Stomach (tissue), 8 donors: ENCODE measurements at regions not wholly inside any gene's neighbourhood (a gene's known extent, or its start where the extent isn't known, plus 50 kb on each side); places are given as distances from the start of the nearest gene placed in this dataset.
"Not testable (repeated sequence)": the region's sequence is repeated elsewhere in the genome, so short reads cannot be mapped to it uniquely, and the experiment has no call there.

Experiments used
- DNase-seq, 2 donors: peaks; one replicate each; pipeline versions ENCODE4 v3.0.0 to v3.0.0-alpha.2; 2013 to 2019
- H3K27ac ChIP-seq, 5 donors: fragments of 200-600 bp in 4 of 5; sonication (generic) in 4 of 5; one replicate each; pipeline ENCODE4 v1.5.1; 2013 to 2019; ENCODE audit warnings: mild to moderate bottlenecking in 1 of 5, moderate library complexity in 1 of 5
- H3K27me3 ChIP-seq, 3 donors: fragments of 200-600 bp; sonication (generic); one replicate each; pipeline ENCODE4 v1.5.1; 2017 to 2019; ENCODE audit warnings: mixed run types in 1 of 3
- H3K36me3 ChIP-seq, 4 donors: fragments of 200-600 bp; sonication (generic); 1 replicate in 3 of 4; 2 replicates in 1 of 4; pipeline ENCODE4 v1.5.1; 2016 to 2019
- H3K4me1 ChIP-seq, 4 donors: fragments of 200-600 bp; sonication (generic); one replicate each; pipeline ENCODE4 v1.5.1; 2016 to 2019
- H3K4me3 ChIP-seq, 4 donors: fragments of 200-600 bp; sonication (generic) in 3 of 4; one replicate each; pipeline ENCODE4 v1.5.1; 2016 to 2019; ENCODE audit warnings: mild to moderate bottlenecking in 1 of 4
- H3K9me3 ChIP-seq, 4 donors: fragments of 200-600 bp; sonication (generic); one replicate each; pipeline ENCODE4 v1.5.1; 2016 to 2019
- CTCF ChIP-seq, 7 experiments: fragments of 450-650 bp in 4 of 7; fragments of 200-600 bp in 3 of 7; sonication (generic) in 3 of 7; IDR thresholded peaks; one replicate each; pipeline ENCODE4 v1.5.1; 2016 to 2019; ENCODE audit warnings: antibody characterized with exemption in 7 of 7, control low read depth in 2 of 7, mild to moderate bottlenecking in 1 of 7
- EP300 ChIP-seq: sonication (generic); formaldehyde crosslinking; IDR thresholded peaks from one replicate; pipeline ENCODE4 v1.6.1; 2017; ENCODE audit warnings: antibody characterized with exemption
- POLR2A ChIP-seq, 4 donors: fragments of 450-650 bp; IDR thresholded peaks; one replicate each; pipeline ENCODE4 v1.6.1; 2016; ENCODE audit warnings: antibody characterized with exemption in 4 of 4, control low read depth in 2 of 4, mild to moderate bottlenecking in 1 of 4, moderate library complexity in 1 of 4
- POLR2AphosphoS5 ChIP-seq, 3 donors: sonication (generic); formaldehyde crosslinking; IDR thresholded peaks; one replicate each; pipeline ENCODE4 v1.6.1; 2016; ENCODE audit warnings: antibody characterized with exemption in 3 of 3
- WGBS, 5 donors: extraction: QIAGEN DNeasy Blood & Tissue Kit in 3 of 5; methylation state at CpG; one replicate each; pipeline versions ENCODE4 v1.1.5 to v1.1.7; 2013 to 2018; 5-methylcytosine and 5-hydroxymethylcytosine counted together
- intact Hi-C: fragments of 100-400 bp; cut with DNase I; formaldehyde crosslinking; loops from one replicate; pipeline ENCODE4 v1.15.1; 2023; ENCODE audit warnings: low total_unique reads
- donor health status: healthy with polysubstance abuse.
- donor health status: Bipolar disorder and iron deficiency.
- donor health status: healthy.

GRCh38 chr18:15001038-15001794 is 253.2 kb downstream of the ANKRD30B start:
- 80 to 93% (median 90%) methylated on average over 1 to 21 of the region's 21 CpGs for WGBS, 5 donors
- DNase-seq, H3K36me3 ChIP-seq, H3K4me1 ChIP-seq, intact Hi-C loops, H3K4me3 ChIP-seq, H3K27ac ChIP-seq: not testable (repeated sequence)
- H3K9me3 ChIP-seq: peaks cover 4 to 71% (median 38%) of the 10 kb centered on the region in 4 donors
- H3K27me3 ChIP-seq: peaks cover 0 to 19% (median 0%) of the 10 kb centered on the region in 3 donors

GRCh38 chr18:15001795-15002107 is 253.8 kb downstream of the ANKRD30B start:
- H3K27ac ChIP-seq, H3K36me3 ChIP-seq, H3K4me3 ChIP-seq, H3K4me1 ChIP-seq, DNase-seq, intact Hi-C loops: not testable (repeated sequence)
- WGBS, 5 donors: 80 to 83% (median 81%) methylated on average over 4 to 10 of the region's 10 CpGs
- Histone ChIP-seq H3K27me3 (peaks cover 0 to 19% (median 0%) of the 10 kb centered on the region in 3 donors), H3K9me3 (peaks cover 4 to 71% (median 38%) of the 10 kb centered on the region in 4 donors)

- Histone ChIP-seq H3K9me3 (peaks cover 4 to 64% (median 33%) of the 10 kb centered on the region in 4 donors), H3K27me3 (peaks cover 0 to 19% (median 0%) of the 10 kb centered on the region in 3 donors)
- H3K36me3 ChIP-seq, intact Hi-C loops, DNase-seq, H3K4me1 ChIP-seq, H3K27ac ChIP-seq, H3K4me3 ChIP-seq: not testable (repeated sequence)
- 14 to 73% (median 40%) methylated on average over 1 to 3 of the region's 3 CpGs for WGBS, 5 donors
Measured at GRCh38 chr18:15002765-15003164, 254.8 kb downstream of the ANKRD30B start.

- H3K4me1 ChIP-seq, H3K36me3 ChIP-seq, DNase-seq, H3K4me3 ChIP-seq, H3K27ac ChIP-seq, intact Hi-C loops: not testable (repeated sequence)
- H3K27me3 ChIP-seq: peaks cover 0 to 19% (median 0%) of the 10 kb centered on the region in 3 donors
- whole genome bisulfite sequencing, 5 donors: 76 to 95% (median 87%) methylated on average over 5 to 12 of the region's 12 CpGs
- H3K9me3 ChIP-seq: peaks cover 4 to 60% (median 31%) of the 10 kb centered on the region in 4 donors
Measured at GRCh38 chr18:15003231-15003630, 255.3 kb downstream of the ANKRD30B start.

GRCh38 chr18:15003636-15004269 is 255.8 kb downstream of the ANKRD30B start:
- H3K4me3 ChIP-seq: not testable (repeated sequence)

GRCh38 chr18:15004270-15004973 is 256.4 kb downstream of the ANKRD30B start:
- H3K36me3 ChIP-seq, intact Hi-C loops, H3K4me3 ChIP-seq, DNase-seq, H3K4me1 ChIP-seq, H3K27ac ChIP-seq: not testable (repeated sequence)
- 83 to 90% (median 85%) methylated on average over 16 to 22 of the region's 22 CpGs for WGBS, 5 donors
- Histone ChIP-seq H3K9me3 (peaks cover 0 to 49% (median 19%) of the 10 kb centered on the region in 4 donors), H3K27me3 (peaks cover 0 to 19% (median 0%) of the 10 kb centered on the region in 3 donors)

More at GRCh38 chr18:15003636-15004269, 255.8 kb downstream of the ANKRD30B start:
- H3K27ac ChIP-seq, H3K36me3 ChIP-seq, H3K4me1 ChIP-seq, intact Hi-C loops, DNase-seq: not testable (repeated sequence)
- WGBS, 5 donors: 85 to 92% (median 89%) methylated on average over 4 to 18 of the region's 18 CpGs
- Histone ChIP-seq H3K27me3 (peaks cover 0 to 19% (median 0%) of the 10 kb centered on the region in 3 donors), H3K9me3 (peaks cover 1 to 55% (median 26%) of the 10 kb centered on the region in 4 donors)

- peaks cover 0 to 18% (median 0%) of the 10 kb centered on the region in 3 donors for H3K27me3 ChIP-seq
- no peak overlapping the region for H3K4me3 ChIP-seq
- DNase-seq: no peak
- no peaks in the 10 kb centered on the region for H3K4me1 ChIP-seq
- no peaks in the 10 kb centered on the region for H3K36me3 ChIP-seq
- intact Hi-C loops: no loop called here
- H3K9me3 ChIP-seq: peaks cover 0 to 39% (median 11%) of the 10 kb centered on the region in 4 donors
- H3K27ac ChIP-seq: no peak overlapping the region
- TF ChIP-seq EP300 (no peak), POLR2AphosphoS5 (IDR thresholded peaks at IDR 0.05) (no peak), CTCF (IDR thresholded peaks at IDR 0.05) (no peak), POLR2A (IDR thresholded peaks at IDR 0.05) (no peak)
- 82 to 92% (median 90%) methylated on average over 10 to 28 of the region's 28 CpGs for WGBS, 5 donors
Measured at GRCh38 chr18:15005313-15006130, 257.6 kb downstream of the ANKRD30B start.

- H3K4me1 ChIP-seq, DNase-seq, H3K27me3 ChIP-seq, intact Hi-C loops, H3K4me3 ChIP-seq, H3K27ac ChIP-seq, H3K36me3 ChIP-seq: not testable (repeated sequence)
- H3K9me3 ChIP-seq: peaks cover 0 to 28% (median 4%) of the 10 kb centered on the region in 4 donors
- 61 to 81% (median 69%) methylated on average over 3 of the region's 3 CpGs for WGBS, 5 donors
Measured at GRCh38 chr18:15006616-15007015, 258.6 kb downstream of the ANKRD30B start.

- H3K27me3 ChIP-seq, H3K9me3 ChIP-seq, H3K4me1 ChIP-seq, H3K36me3 ChIP-seq, H3K27ac ChIP-seq, intact Hi-C loops, DNase-seq, H3K4me3 ChIP-seq: not testable (repeated sequence)
Measured at GRCh38 chr18:15026041-15026440, 278.1 kb downstream of the ANKRD30B start.
